ENCODE measurements at regions not wholly inside any gene's neighbourhood (a gene's known extent, or its start where the extent isn't known, plus 50 kb on each side); places are given as distances from the start of the nearest gene placed in this dataset.

DNA sequence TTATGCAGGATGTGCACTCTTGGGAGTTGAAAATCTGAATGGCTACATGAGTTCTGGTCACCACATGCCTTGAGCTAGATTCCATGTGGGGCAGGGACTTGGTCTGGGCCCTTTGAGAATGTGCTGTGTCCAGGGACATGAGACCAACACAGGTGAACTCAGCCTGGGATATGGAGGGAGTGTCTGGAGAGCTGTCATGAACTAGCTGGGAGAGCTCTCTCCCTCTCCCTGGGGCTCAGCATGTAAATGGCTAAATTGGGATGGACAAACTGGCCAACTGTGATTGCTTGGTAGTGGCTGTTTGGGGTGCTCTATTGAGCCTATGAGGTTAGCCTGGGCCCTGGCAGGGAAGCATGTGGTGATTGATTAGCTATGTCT lies 105.1 kb upstream of the HS6ST1 start:
- TF ChIP-seq CTCF (IDR thresholded peaks at IDR 0.05) (no peak), POLR2A (IDR thresholded peaks at IDR 0.05) (no peak)

Measured in thyroid gland (tissue), 4 donors.